ENCODE measurements at regions not wholly inside any gene's neighbourhood (a gene's known extent, or its start where the extent isn't known, plus 50 kb on each side); places are given as distances from the start of the nearest gene placed in this dataset.

- no peaks in the 10 kb centered on the region for H3K79me2 ChIP-seq (ENCODE audit: control insufficient read depth, insufficient read depth, low read length)
- CTCF ChIA-PET (ENCODE audit: low intra/inter-chr PET ratio) = no interaction called here
- TF ChIP-seq ZKSCAN3 (CRISPR knock-in tag; IDR thresholded peaks at IDR 0.05) (no peak), ZNF76 (CRISPR knock-in tag; IDR thresholded peaks at IDR 0.05; ENCODE audit: borderline replicate concordance) (no peak), DNMT1 (IDR thresholded peaks at IDR 0.05) (no peak), GABPB2 (CRISPR knock-in tag; conservative IDR thresholded peaks at IDR 0.05) (no peak), FOXA1 (IDR thresholded peaks at IDR 0.05; ENCODE audit: borderline replicate concordance) (no peak), SIRT6 (IDR thresholded peaks at IDR 0.05; ENCODE audit: low read depth, low read length) (no peak), ETS2 (tag; IDR thresholded peaks at IDR 0.05; ENCODE audit: borderline replicate concordance, poor library complexity, severe bottlenecking) (no peak), PHB2 (IDR thresholded peaks at IDR 0.05; ENCODE audit: low read depth) (no peak), CTCF (IDR thresholded peaks at IDR 0.05 in 2 of 3, conservative IDR thresholded peaks at IDR 0.05 in 1 of 3; ENCODE audit: insufficient read depth in 2 of 3, low read depth in 1 of 3, low read length in 3 of 3) (no peak), PRMT5 (CRISPR knock-in tag; IDR thresholded peaks at IDR 0.05) (no peak), MYNN (IDR thresholded peaks at IDR 0.05) (no peak), MYNN (CRISPR knock-in tag; IDR thresholded peaks at IDR 0.05) (no peak), TFAP4 (CRISPR knock-in tag; IDR thresholded peaks at IDR 0.05; ENCODE audit: borderline replicate concordance) (no peak), ZBTB49 (CRISPR knock-in tag; IDR thresholded peaks at IDR 0.05; ENCODE audit: borderline replicate concordance) (no peak), ARHGAP35 (IDR thresholded peaks at IDR 0.05; ENCODE audit: partially characterized antibody) (no peak)
- under 1% methylated on average over 11 of the region's 11 CpGs for WGBS (ENCODE audit: insufficient coverage, low coverage, missing lambda C conversion rate)
- no peaks in the 10 kb centered on the region for H3K9me3 ChIP-seq (replicated peaks; ENCODE audit: control insufficient read depth, insufficient read depth, low read depth, low read length)
- H3K27ac ChIP-seq (ENCODE audit: extremely low read depth, low read depth, low read length) = no peak overlapping the region
- intact Hi-C loops (cut with micrococcal nuclease) = no loop called here
- ATAC-seq (no peak), DNase-seq (ENCODE audit: extremely low read depth in 1 of 4, low spot score in 3 of 4) (no peak), FAIRE-seq (no peak)
- H3K27me3 ChIP-seq (ENCODE audit: control insufficient read depth in 2 of 2, insufficient read depth in 2 of 2, low read length in 2 of 2) = no peaks in the 10 kb centered on the region; a peak in 1 of 5 replicates
- in situ Hi-C loops (cut with MboI) = no loop called here
- POLR2A ChIA-PET = no interaction called here
- H2AFZ ChIP-seq (ENCODE audit: low read depth, low read length) = no peak overlapping the region
- H3K4me3 ChIP-seq = no peak overlapping the region
- H3K4me1 ChIP-seq (replicated peaks in 1 of 2; ENCODE audit: control insufficient read depth in 2 of 2, insufficient read depth in 2 of 2, low read length in 2 of 2) = no peaks in the 10 kb centered on the region
- no peaks in the 10 kb centered on the region for H3K36me3 ChIP-seq (ENCODE audit: control insufficient read depth, insufficient read depth, low read length)
- H3K9ac ChIP-seq (ENCODE audit: insufficient read depth in 1 of 2, low read depth in 2 of 2, low read length in 2 of 2) = no peak overlapping the region
- BruUV-seq (replicated peaks) = no TSS peak
- H3K4me2 ChIP-seq (ENCODE audit: insufficient read depth, low read length) = no peak overlapping the region
- H4K20me1 ChIP-seq (replicated peaks; ENCODE audit: control insufficient read depth, insufficient read depth, low read length) = no peaks in the 10 kb centered on the region
- no peaks in the 10 kb centered on the region for H3K9me1 ChIP-seq (ENCODE audit: control insufficient read depth, insufficient read depth, low read length)
Observed at GRCh38 chr2:236662231-236663185, 92.9 kb downstream of the ACKR3 start.

Measured in K562 (cell line).